HG03095 (cell line): ENCODE measurements at regions not wholly inside any gene's neighbourhood (a gene's known extent, or its start where the extent isn't known, plus 50 kb on each side); places are given as distances from the start of the nearest gene placed in this dataset.

Experiments
- ATAC-seq: cut with Tn5 transposase; IDR thresholded peaks from one replicate; pipeline ENCODE4 v1.9.1; 2021; ENCODE audit warnings: moderate library complexity; ENCODE audit not compliant: unreplicated experiment

DNA sequence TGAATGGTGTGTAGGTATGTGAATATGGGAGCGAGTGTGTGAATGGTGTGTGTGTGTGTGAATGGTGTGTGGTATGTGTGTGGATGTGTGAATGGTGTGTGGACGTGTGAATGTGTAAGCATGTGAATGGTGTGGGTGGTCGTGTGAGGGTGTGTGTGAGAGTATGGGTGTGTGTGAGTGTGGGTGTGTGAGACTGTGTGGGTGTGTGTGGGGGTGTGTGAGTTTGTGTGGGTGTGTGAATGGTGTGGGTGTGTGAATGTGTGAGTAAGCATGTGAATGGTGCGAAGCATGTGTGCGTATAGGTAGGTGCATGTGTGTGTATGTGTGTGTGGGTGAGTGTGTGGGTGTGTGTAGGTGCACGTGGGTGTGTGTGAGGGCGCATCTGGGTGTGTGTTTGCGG is 160.7 kb upstream of the COBL start:
- no peak for ATAC-seq

DNA sequence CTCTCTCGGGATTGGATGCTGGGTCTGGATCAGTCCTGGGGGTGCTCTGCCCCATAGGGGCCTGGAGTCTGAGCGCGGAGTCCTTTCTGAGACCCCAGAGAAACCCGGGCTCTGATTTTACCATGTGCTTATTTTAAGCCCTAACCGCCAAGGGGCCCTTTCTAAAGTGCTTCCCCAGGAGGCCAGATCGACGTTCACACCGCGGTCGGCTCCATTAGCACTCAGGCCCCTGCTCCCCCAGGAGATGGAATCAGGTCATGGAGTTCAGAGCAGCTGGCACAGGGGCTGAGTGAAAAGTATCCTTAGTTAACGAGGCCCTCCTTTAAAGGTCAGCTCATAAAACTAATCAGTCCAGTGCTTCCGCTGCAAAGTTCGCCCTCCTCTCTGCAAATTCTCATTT is 159.4 kb upstream of the COBL start:
- ATAC-seq, result no peak

DNA sequence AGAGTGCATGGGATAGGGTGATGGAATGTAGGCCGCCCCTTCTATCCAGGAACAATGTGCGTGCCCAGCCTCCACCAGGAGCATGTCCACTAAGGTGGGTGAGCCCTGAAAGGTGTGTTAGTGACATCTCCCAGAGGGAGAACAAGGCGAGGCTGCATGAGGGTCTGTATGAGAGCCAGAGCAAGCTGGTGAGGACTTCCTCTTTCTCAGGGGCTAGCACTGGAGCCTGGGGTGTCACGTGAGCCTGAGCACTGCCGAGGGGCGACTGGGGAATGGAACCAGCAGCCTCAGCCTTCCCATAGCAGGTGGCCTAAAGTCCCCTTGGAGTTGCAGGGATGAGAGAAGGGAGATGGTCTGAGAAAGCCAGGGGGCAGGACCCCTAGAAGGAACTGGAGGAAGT is 156.3 kb upstream of the COBL start:
- no peak for ATAC-seq

DNA sequence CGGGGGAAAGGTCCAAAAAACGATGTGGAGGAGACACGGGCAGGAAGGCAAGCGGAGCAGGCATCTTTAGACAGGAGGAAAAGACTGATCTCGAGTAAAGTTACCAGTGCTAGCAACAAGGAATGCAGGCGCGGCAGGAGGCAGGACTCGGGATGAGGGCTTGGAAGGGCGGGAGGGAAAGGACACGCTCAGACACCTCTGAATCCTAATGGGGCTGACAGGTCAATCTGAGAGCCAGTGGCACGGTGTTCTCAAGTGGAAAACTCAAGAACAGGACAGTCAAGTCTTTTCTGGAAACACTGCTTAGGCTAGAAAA is 155.3 kb upstream of the COBL start:
- no peak for ATAC-seq

DNA sequence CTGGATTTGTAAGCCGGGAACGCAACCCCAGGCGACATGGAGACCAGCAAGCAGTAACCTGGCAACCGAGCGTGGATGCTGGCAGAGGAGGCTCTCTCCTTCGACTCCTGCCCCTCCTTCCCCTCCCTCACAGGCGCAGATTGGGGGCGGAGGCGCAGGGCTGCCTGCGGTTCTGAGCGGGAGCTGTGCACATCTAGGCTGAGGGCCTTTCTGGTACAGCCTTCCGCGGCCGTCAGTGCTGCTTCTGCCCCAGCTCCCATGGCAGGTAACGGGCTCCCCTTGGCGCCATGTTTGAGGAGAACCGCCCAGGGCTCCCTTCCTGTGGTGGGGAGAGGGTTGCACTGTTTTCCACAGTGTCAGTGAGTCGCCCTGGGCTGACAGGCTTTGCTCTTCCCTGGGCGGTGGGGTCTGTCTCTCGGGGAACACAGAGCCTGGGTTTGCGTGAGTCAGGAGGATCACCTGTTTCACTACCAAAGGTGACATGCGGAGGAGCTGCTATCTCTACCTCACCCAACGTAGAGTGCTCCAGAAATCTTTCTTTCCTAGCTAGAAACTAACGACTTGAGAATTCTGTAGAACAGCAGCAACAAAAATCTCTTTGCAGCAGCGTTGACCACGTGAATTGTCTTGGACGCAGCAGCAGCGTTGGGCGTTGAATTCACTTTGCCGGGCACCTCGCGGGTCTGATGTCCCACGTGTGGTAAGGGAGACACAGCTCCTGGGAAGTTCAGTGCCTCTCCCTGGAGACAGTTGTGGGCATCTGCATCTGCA is 154.8 kb upstream of the COBL start:
- no peak for ATAC-seq

DNA sequence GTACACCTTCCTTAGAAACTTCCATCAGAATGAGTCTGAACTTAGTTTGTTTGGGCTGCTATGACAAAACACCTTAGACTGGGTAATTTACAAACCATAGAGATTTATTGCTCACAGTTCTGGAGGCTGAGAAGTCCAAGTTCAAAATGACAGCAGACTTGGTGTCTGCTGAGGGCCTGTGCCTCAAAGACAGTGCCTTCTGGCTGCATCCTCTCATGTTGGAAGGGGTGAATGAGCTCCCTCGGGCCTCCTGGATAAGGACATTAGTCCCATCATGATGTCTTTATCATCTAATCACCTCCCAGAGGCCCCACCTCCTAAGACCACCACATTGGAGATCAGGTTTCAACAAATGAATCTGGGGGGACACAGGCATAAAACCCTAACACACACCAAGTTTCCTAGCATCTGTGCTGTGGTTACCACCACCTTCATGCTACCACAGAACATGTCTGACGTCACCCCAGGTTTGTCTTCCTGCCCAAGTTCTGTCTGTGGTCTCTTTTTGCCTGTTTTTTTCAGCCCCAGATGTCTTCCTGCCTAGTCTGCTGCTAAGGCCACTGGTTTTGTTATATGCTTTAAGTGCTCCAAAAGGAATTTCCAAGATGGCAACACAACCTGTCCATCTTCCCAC is 150.9 kb upstream of the COBL start:
- no peak for ATAC-seq

DNA sequence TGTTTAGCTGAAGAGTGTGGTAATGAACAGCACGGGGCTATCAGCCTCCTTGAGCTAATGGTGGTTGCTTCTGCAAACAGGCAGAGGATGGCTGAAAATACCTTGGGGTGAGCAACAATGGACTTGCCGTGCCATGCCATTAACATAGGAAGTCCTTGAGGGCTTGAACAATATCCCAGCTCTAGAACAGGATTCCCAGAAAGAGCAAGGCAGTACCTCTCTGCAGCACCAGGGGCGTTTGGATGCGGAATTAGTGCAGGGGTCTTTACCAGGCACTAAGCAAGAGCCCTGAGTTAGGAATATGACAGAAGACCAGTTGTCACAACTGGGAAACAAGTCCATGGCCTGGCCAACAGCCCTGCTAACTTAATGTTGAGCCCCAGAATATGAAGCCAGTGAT is 143.2 kb upstream of the COBL start:
- no peak for ATAC-seq

DNA sequence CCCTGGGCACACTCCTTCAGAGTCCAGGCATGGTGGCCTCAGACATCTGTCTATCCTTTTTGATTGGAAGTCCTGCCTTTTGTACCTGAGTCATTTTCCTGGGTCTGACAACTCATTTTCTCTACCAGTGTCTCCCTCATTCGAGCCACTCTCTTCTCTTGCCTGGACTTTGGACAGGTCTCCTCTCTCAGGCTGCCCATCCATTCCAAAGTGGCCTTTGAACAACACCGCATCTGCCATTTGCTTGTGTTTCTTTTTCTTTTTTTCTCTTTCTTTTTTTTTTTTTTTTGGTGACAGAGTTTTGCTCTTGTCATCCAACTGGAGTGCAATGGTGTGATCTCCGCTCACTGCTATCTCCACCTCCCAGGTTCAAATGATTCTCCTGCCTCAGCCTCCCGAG is 142.1 kb upstream of the COBL start:
- no peak for ATAC-seq

DNA sequence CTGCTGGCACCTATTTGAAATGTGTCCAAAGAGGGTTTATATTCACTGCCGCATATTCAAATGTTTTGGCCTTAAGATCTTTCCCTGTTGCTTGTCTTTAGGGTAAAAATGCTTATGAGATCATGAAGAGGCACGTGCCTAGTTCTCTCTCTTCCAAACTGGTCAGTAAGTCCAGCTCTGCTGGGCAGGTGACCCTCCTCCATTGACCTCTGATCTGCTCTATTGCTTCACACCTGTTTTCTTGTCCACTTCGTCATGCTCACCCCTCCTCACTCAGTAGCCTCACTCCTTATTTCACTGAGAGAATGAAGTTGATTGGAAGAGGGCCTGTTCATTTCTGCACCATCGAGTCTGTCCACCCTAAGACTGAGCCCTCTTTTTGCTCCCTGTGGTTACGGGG is 140.5 kb upstream of the COBL start:
- no peak for ATAC-seq

DNA sequence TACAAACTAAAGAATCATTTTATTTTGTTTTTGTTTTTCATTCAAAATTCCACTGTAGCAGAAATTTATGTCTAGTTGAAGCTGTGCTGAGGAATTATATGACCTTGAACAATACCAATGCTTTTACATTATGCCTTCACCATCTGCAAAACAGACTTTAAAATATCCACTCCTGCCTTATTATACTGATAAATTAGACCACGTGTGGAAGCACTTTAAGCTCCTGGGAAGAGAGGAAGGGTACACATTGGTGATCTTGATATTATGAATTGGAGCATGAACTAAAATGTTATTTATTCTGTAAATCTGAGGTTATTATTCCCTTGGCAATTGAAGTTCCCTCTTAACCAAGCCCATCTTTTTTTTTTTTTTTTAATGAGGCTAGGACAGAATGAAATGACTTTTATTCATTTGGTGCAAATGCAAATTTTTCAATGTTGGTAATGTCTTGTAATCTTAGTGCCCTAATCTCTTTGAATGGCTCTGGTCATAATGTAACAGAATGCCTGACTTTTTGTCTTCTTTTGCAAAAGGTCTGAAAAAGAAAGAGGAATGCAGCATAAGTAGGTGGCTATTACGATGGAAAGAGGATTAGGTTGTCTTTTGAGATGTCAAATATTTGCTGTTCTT is 139.9 kb upstream of the COBL start:
- ATAC-seq, result no peak

DNA sequence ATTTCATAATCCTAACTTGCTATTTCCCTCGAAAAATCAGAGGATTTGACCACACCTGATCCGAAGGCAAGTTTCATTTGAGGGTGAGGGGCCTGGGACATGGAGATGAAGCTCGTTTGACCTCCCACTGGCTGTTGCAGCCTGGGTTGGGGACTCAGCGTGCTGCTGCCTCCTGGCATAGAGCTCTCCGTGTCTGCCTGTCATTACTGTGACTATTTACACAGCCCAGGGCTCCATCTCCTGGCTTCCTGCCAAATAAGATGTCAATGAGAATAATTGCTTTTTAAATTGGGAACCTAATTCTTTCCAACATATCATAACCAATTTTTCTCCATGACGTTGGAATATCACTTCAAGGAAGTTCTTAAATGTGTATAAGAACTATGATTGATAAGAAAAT is 139.3 kb upstream of the COBL start:
- no peak for ATAC-seq

DNA sequence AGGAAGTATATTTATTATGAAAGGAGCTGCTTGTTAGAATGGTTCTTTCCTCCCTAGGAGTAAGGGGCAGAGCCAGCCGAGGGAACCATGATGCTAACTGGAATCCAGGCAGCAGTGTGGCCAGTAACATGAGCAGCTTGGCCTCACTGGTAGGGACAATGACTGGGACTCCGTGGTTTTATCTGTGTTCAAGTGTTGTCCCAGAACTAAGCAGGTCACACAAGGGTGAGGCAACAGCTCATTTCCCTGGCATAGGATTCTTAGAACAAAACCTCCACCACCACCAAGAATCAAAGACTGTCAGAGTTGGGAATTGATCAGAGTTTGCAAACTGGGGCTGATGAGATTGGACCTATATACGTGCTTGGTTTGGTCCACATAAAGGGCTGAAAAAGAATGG is 138.9 kb upstream of the COBL start:
- no peak for ATAC-seq

DNA sequence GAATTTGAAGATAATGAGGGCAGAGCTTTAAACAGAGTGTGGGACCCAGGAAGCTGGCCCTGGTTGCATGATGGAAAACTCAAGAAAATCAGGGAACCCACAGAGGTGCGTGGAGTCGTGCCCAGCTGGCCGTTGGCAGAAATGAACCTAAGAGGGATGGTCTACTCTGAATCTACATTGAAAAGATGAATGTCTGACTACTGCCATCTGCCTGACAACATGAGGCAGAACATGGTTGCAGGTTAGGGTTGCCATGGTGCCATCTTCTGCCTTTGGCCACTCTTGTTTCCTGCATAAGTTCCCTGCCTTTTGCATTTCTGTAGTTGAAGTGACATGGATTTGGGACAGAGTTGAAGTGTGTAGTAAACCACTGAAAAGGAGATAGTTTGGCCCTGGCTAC is 138.5 kb upstream of the COBL start:
- no peak for ATAC-seq

DNA sequence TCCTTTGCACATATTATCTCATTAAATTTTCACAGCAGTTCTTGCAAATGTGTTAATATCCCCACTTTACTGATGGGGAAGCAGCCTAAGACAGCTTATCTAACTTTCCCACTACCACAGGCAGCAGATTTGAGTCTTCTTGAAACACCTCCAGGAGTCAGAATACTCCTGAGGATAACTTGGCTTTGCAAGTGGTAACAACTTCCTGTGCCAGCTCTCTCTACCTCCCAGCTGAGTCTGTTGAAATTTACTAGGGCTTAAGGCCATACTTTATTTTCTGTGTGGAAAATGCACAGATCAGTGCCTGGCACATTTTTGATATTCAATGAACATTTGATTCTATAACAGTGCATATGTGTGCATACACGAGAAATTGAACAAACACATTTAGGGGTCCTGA is 136.1 kb upstream of the COBL start:
- no peak for ATAC-seq

DNA sequence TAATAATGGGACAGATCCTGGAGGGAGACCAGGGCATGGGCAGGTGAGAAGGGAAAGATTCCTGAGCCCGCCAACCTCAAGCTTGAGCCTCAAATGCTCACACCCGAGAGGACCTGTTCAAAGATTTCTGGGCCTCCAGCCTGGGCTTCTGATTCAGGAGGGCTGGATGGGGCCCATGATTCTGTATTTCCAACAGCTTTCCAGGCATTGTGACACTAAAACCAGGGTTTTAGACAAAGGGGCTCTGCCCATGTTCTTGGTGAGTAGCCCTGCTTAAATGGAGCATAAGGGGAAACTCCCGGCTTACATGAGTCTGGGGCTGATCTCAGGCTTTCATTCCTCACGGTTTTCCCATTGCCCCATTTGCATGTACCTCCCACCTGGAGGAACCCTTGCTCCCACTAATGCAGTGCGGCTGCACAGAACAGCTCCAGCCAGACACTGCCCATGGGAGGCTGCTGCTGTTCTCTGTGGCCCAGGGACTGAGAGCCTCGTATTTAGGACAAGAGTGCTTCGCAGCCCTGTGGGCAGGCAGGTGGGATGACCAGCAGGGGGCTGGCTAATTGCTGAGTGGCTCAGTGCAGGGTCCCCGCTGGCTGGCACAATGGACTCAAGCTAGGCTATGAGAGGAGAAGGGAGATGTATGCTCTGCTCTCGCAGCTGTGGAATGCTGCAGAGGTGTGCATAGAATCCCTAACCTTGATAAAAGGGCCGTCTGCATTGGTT is 135.3 kb upstream of the COBL start:
- ATAC-seq, result no peak

DNA sequence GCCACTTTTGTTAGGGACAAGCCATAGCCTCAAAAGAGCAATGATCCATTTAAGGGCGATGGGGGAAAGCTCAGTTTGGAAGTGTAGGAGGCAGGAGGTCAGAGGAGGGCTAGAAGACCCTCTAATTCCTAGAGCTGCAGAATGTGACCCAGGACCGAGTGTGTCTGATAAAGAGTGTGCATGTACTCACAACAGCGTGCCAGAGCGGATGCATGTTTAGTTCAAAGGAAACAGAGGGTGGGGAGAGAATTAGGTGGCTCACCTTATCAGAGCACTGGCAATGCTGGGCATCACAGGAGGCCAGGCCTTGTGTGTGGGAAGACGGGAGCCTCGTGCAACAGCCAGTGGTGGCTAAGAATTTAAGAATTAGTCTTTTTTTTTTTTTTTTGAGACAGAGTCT is 133.9 kb upstream of the COBL start:
- ATAC-seq, result no peak

DNA sequence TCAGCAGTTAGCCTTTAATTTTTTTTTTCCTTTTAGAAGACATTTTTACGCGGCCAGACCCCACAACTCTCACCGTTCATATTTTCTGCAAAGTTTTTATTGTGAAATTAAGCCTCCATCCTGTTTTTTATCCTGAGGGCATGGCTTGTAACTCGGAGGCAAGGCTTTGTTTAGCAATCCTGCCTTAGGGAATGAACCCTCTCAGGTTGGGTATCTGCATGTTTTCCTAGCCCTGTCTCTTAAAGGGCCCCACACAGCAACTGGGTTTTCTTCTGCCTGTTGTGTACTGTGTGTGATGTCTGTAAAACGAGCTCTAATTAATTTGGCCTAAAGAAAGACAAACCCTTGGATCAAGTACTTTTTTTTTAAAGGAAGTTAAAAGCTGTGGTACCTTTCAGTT is 130.2 kb upstream of the COBL start:
- ATAC-seq, result no peak

DNA sequence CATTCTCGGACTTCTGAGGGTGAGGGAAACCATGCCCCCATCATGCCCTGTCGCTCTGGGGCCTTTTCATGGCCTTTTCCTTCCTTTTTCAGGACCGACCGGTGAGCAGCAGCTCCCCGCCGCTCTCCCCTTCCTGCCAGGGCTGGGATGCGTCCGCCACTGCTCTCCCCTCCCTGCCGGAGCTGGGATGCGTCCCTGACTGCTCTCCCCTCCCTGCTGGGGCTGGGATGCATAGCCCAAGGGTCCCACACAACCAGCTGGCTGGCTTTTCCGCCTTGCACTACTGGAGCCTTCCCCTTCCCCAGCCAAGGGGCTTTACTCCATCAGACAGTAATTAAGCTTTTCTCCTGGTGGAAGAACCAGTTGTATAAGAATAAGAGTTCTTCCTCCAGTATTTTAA is 129.7 kb upstream of the COBL start:
- ATAC-seq, result no peak

DNA sequence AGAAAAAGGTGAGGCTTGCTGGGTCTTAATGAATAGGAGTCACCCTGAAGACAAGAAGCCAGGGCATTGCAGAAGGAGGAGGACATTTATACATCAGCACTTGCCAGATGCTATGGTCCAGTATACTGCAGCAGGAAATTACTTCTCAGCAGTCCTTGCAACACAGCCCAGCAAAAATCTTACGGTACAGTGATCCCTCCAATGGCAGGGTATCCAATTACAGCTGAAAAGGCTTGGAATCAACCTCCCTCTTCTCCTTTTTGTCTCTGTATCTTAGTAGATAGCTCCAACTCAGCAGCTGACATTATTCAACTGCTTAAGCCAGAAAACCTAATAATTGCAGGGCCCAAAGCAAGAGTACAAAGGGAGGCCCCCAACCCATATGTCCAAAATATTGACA is 128.3 kb upstream of the COBL start:
- ATAC-seq, result no peak

DNA sequence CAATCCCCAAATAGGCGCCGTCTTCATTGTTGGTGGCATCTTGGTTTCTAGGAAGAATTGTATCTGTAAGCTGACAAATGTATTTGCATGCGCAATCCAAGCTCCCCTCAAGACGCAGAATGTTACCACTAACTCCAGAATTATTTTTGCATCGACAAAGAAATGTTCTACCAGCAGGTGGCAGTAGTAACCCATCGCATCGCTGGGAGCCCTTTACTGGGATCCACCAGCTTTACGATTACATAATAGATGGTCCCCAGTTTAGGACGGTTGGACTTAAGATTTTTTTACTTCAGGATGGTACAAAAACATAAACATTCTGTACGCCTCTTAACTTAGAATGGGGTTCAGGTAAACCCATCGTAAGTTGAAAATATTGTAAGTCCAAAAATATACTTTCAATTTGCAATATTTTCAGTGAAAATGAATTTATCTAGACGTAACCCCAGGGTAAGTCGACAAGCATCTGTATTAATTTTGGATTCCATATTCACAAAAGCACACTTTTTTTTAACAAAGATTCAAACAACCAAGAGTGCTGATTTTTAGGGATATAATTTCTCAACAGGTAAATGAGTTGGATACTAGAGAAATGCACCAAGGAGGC is 114.0 kb upstream of the COBL start:
- no peak for ATAC-seq

DNA sequence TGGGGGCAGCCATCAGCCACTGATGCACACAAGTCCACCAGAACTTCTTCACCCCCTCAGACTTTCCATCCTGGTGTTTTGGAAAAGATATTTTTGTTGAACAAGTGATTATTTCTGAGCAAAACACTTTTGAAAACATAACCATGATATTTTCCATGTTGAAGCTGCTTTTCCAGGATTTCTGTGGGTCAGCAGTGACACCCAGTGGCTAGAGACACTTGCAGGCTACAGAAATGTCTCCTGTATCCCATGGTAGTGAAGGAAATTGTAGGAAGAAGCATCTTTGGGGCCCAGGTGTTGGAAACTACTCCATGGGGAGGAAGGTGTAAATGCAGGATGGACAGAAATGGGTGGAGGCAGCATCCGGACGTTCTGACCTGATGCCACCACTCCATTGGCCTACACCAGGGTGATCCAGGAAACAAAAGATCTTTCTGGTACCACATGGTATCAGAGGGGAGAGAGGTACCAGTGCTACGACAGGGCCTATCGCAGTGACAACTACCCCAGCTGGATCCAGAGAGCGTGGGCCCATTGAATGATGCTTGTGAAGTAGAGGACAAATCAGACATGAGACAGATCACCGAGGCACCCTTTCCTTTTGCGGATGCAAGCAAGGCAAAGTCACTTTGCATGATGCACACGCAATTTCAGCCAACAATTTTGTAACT is 111.7 kb upstream of the COBL start:
- no peak for ATAC-seq
